PC-3 (cell line): ENCODE measurements at regions not wholly inside any gene's neighbourhood (a gene's known extent, or its start where the extent isn't known, plus 50 kb on each side); places are given as distances from the start of the nearest gene placed in this dataset.

Source experiments
- ATAC-seq: fragments of 200-7000 bp; cut with Tn5 transposase; 2 replicates; pipeline ENCODE4 v1.9.1; 2020; ENCODE audit warnings: mild to moderate bottlenecking, moderate library complexity
- BruUV-seq: library from RNA; stranded (reverse); fragments of 400-500 nt; replicated peaks from 2 replicates; lab custom pipeline; 2021; lab: Mats Ljungman, UMichigan
- CTCF ChIA-PET: fragments of 300-600 bp; sonication (Branson Sonifier 250); formaldehyde crosslinking; loops from one replicate; lab custom pipeline; 2022; ENCODE audit warnings: antibody characterized with exemption; lab: Charles Lee
- POLR2A ChIA-PET: fragments of 300-600 bp; sonication (Branson Sonifier 250); formaldehyde crosslinking; loops from one replicate; lab custom pipeline; 2022; ENCODE audit warnings: antibody characterized with exemption; ENCODE audit not compliant: unreplicated experiment; lab: Charles Lee
- DNase-seq: peaks from one replicate; pipeline ENCODE4 v3.0.0-alpha.2; 2015
- H2AFZ ChIP-seq: fragments of 300-600 bp; sonication (generic); 2 replicates; pipeline ENCODE4 v1.6.0; 2016; ENCODE audit warnings: antibody characterized with exemption, low read length
- H3F3A ChIP-seq: fragments of 300-600 bp; sonication (generic); one replicate; pipeline ENCODE4 v1.6.0; 2017; ENCODE audit warnings: antibody characterized with exemption, low read length, control low read depth, mild to moderate bottlenecking; ENCODE audit not compliant: unreplicated experiment
- H3K27ac ChIP-seq: fragments of 300-600 bp; sonication (generic); 2 replicates; pipeline ENCODE4 v1.5.1; 2016; ENCODE audit warnings: mild to moderate bottlenecking, low read length
- H3K27me3 ChIP-seq: fragments of 300-600 bp; sonication (generic); 2 replicates; pipeline ENCODE4 v1.6.1; 2016; ENCODE audit warnings: low read length, mixed read lengths
- H3K36me3 ChIP-seq: fragments of 300-600 bp; sonication (generic); 2 replicates; pipeline ENCODE4 v1.6.1; 2016; ENCODE audit warnings: low read depth, mixed run types, low read length, mixed read lengths
- H3K4me1 ChIP-seq: fragments of 300-600 bp; sonication (generic); 2 replicates; pipeline ENCODE4 v1.5.1; 2016; ENCODE audit warnings: low read length; ENCODE audit not compliant: insufficient read depth
- H3K4me2 ChIP-seq: fragments of 300-600 bp; sonication (generic); 2 replicates; pipeline ENCODE4 v1.6.0; 2016; ENCODE audit warnings: low read length
- H3K4me3 ChIP-seq: fragments of 300-600 bp; sonication (generic); 2 replicates; pipeline ENCODE4 v1.5.1; 2016; ENCODE audit warnings: mild to moderate bottlenecking, low read length, mixed read lengths
- H3K79me2 ChIP-seq: fragments of 300-600 bp; sonication (generic); 2 replicates; pipeline ENCODE4 v1.6.1; 2017; ENCODE audit warnings: low read length, mixed read lengths
- H3K9ac ChIP-seq: fragments of 300-600 bp; sonication (generic); 2 replicates; pipeline ENCODE4 v1.6.0; 2016; ENCODE audit warnings: mild to moderate bottlenecking, low read length
- H3K9me2 ChIP-seq: fragments of 300-600 bp; sonication (generic); replicated peaks from 2 replicates; pipeline ENCODE4 v1.6.1; 2016; ENCODE audit warnings: mixed run types, low read length, mixed read lengths
- H3K9me3 ChIP-seq: fragments of 300-600 bp; sonication (generic); 2 replicates; pipeline ENCODE4 v1.6.1; 2016; ENCODE audit warnings: low read length, mixed read lengths
- H4K20me1 ChIP-seq: fragments of 300-600 bp; sonication (generic); 2 replicates; pipeline ENCODE4 v1.6.1; 2016; ENCODE audit warnings: low read length, mixed read lengths
- CTCF ChIP-seq: fragments of 300-600 bp; sonication (generic); conservative IDR thresholded peaks from 2 replicates; pipeline ENCODE4 v1.5.1; 2017; ENCODE audit warnings: antibody characterized with exemption, low read depth, mild to moderate bottlenecking, low read length
- EZH2 ChIP-seq: fragments of 300-600 bp; sonication (generic); IDR thresholded peaks from one replicate; pipeline ENCODE4 v1.6.1; 2017; ENCODE audit warnings: antibody characterized with exemption, mild to moderate bottlenecking, low read length; ENCODE audit not compliant: unreplicated experiment
- EZH2phosphoT487 ChIP-seq: fragments of 300-600 bp; sonication (generic); IDR thresholded peaks from 2 replicates; pipeline ENCODE4 v1.6.1; 2018; ENCODE audit warnings: mild to moderate bottlenecking, antibody characterized with exemption, low read length, borderline replicate concordance
- intact Hi-C: fragments of 100-400 bp; cut with micrococcal nuclease; formaldehyde crosslinking; loops from 2 replicates; pipeline ENCODE4 v1.9.0; 2023

DNA sequence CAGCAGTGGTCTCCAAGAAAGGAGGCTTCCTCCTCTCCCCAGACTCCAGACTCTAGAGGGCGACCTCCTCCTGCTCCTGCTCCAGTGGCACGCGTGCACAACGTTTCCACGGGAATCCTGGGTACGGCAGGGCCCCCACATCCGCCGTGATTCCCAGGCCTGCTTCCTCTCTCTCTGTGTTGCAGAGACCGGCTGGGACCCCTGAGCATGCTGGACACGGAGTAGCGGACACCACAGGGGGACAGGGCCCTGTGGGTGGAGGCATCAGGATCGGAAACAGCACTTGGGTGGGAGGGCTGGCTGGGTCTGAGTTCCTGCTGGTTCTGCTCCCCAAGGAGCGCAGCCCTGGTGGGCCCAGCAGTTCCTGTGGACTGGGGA, 75.9 kb upstream of the SLC35G4 start:
- Histone ChIP-seq H3K9me2 (no peaks in the 10 kb centered on the region), H3F3A (no peaks in the 10 kb centered on the region), H3K9me3 (no peaks in the 10 kb centered on the region), H4K20me1 (no peaks in the 10 kb centered on the region), H3K27ac (no peak overlapping the region), H3K27me3 (peaks cover 83% of the 10 kb centered on the region), H3K9ac (no peak overlapping the region), H3K4me2 (no peak overlapping the region), H3K36me3 (no peaks in the 10 kb centered on the region), H2AFZ (no peak overlapping the region), H3K79me2 (no peaks in the 10 kb centered on the region), H3K4me1 (no peaks in the 10 kb centered on the region), H3K4me3 (no peak overlapping the region)
- no TSS peak for BruUV-seq
- POLR2A ChIA-PET: no interaction called here
- TF ChIP-seq EZH2: no peak
- no peak for TF ChIP-seq EZH2phosphoT487
- no peak for TF ChIP-seq CTCF
- CTCF ChIA-PET: no interaction called here
- DNase-seq (no peak), ATAC-seq (no peak)
- intact Hi-C loops: no loop called here

DNA sequence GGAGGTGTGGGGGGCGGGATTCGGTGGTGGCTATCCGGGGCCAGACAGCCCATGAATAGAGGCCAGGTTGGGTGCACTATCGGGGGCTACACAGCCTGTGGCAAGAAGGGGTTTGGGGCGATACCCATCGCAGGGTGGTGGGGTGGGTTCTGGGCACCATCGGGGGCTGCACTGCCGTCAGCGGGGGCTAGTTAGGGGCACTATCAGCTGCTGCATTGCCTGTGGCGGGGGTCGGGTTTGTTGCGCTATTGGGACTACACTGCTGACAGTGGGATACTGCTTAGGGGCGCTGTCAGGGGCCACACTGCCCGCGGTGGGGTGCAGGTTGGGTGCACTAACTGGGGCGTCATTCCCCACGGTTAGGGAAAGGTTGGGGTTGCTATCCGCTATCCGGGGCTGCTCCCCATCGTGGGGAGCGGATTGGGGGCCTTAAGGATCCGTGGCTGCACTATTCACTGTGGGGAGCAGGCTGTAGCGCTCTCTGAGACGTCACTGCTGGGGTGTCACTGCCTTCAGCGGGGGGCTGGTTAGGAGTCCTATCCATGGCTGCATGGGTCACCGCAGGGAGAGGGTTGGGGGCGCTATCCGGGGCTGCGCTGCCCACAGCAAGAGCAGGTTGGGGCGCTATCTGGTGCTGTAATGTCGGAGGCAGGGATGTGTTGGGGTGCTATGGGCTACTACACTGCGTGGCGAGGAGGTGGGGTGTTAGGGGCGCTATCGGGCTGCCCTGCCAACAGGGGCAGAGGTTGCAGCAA, 76.5 kb upstream of the SLC35G4 start:
- no peak for ATAC-seq
- no peak for DNase-seq
- H3K4me3 ChIP-seq: no peak overlapping the region
- H3K4me1 ChIP-seq: no peaks in the 10 kb centered on the region
- ChIA-PET POLR2A (no interaction called here), CTCF (no interaction called here)
- TF ChIP-seq EZH2phosphoT487 (no peak), CTCF (no peak), EZH2 (no peak)
- H3K27ac ChIP-seq: no peak overlapping the region
- no peaks in the 10 kb centered on the region for H3K9me3 ChIP-seq
- H3K27me3 ChIP-seq: peaks cover 84% of the 10 kb centered on the region
- H3K9me2 ChIP-seq: no peaks in the 10 kb centered on the region
- BruUV-seq: no TSS peak
- H4K20me1 ChIP-seq: no peaks in the 10 kb centered on the region
- H3K79me2 ChIP-seq: no peaks in the 10 kb centered on the region
- H3K9ac ChIP-seq: no peak overlapping the region
- no peaks in the 10 kb centered on the region for H3F3A ChIP-seq
- H3K36me3 ChIP-seq: no peaks in the 10 kb centered on the region
- intact Hi-C loops: no loop called here
- no peak overlapping the region for H3K4me2 ChIP-seq
- H2AFZ ChIP-seq: no peak overlapping the region

- Histone ChIP-seq H3K79me2 (no peaks in the 10 kb centered on the region), H3K4me3 (no peak overlapping the region), H3F3A (no peaks in the 10 kb centered on the region), H3K27me3 (peaks cover 77% of the 10 kb centered on the region), H3K4me2 (no peak overlapping the region), H3K36me3 (no peaks in the 10 kb centered on the region), H3K9ac (no peak overlapping the region), H4K20me1 (no peaks in the 10 kb centered on the region), H3K4me1 (no peaks in the 10 kb centered on the region), H3K27ac (no peak overlapping the region), H2AFZ (no peak overlapping the region), H3K9me3 (no peaks in the 10 kb centered on the region), H3K9me2 (no peaks in the 10 kb centered on the region)
- CTCF ChIA-PET: no interaction called here
- POLR2A ChIA-PET: no interaction called here
- ATAC-seq: no peak
- no TSS peak for BruUV-seq
- TF ChIP-seq CTCF: no peak
- no peak for DNase-seq
- intact Hi-C loops: no loop called here
Observed at GRCh38 chr18:11529081-11529480, 80.3 kb upstream of the SLC35G4 start.
